Spleen (tissue), 11 donors: ENCODE measurements at regions not wholly inside any gene's neighbourhood (a gene's known extent, or its start where the extent isn't known, plus 50 kb on each side); places are given as distances from the start of the nearest gene placed in this dataset.

Experiments used
- DNase-seq: peaks from one replicate; pipeline ENCODE4 v3.0.0-alpha.2; 2020
- H3K27ac ChIP-seq, 8 donors: fragments of 200-600 bp; sonication (generic) in 7 of 8; 1 replicate in 4 of 8; 2 replicates in 4 of 8; pipeline versions ENCODE4 v1.5.0 to v1.8.0; 2016 to 2021; ENCODE audit warnings: inconsistent platforms in 4 of 8, mild to moderate bottlenecking in 4 of 8, moderate library complexity in 1 of 8
- H3K27me3 ChIP-seq, 7 donors: fragments of 200-600 bp; sonication (generic) in 6 of 7; replicated peaks in 1 of 7; 1 replicate in 4 of 7; 2 replicates in 3 of 7; pipeline versions ENCODE4 v1.5.0 to v1.8.0; 2016 to 2021; ENCODE audit warnings: inconsistent platforms in 3 of 7, mild to moderate bottlenecking in 1 of 7
- H3K36me3 ChIP-seq, 6 donors: fragments of 200-600 bp; sonication (generic) in 5 of 6; 1 replicate in 4 of 6; 2 replicates in 2 of 6; pipeline versions ENCODE4 v1.5.0 to v1.8.0; 2016 to 2021; ENCODE audit warnings: inconsistent platforms in 2 of 6
- H3K4me1 ChIP-seq, 6 donors: fragments of 200-600 bp; sonication (generic) in 5 of 6; 1 replicate in 3 of 6; 2 replicates in 3 of 6; pipeline versions ENCODE4 v1.5.0 to v1.8.0; 2016 to 2021; ENCODE audit warnings: inconsistent platforms in 3 of 6
- H3K4me3 ChIP-seq, 8 donors: fragments of 200-600 bp; sonication (generic) in 7 of 8; 1 replicate in 4 of 8; 2 replicates in 4 of 8; pipeline versions ENCODE4 v1.5.0 to v1.8.0; 2016 to 2021; ENCODE audit warnings: inconsistent platforms in 4 of 8, mild to moderate bottlenecking in 4 of 8, moderate library complexity in 2 of 8
- H3K9me3 ChIP-seq, 8 donors: fragments of 200-600 bp; sonication (generic) in 7 of 8; 1 replicate in 4 of 8; 2 replicates in 4 of 8; pipeline versions ENCODE4 v1.5.0 to v1.8.0; 2016 to 2021; ENCODE audit warnings: inconsistent platforms in 4 of 8
- POLR2A ChIP-seq, 3 donors: fragments of 450-650 bp; IDR thresholded peaks; one replicate each; pipeline ENCODE4 v1.5.1; 2017; ENCODE audit warnings: antibody characterized with exemption in 3 of 3, mild to moderate bottlenecking in 1 of 3
- POLR2AphosphoS5 ChIP-seq, 3 donors: sonication (generic); formaldehyde crosslinking; IDR thresholded peaks; one replicate each; pipeline ENCODE4 v1.5.1; 2017; ENCODE audit warnings: antibody characterized with exemption in 3 of 3
- WGBS, 5 donors: extraction: QIAGEN DNeasy Blood & Tissue Kit in 3 of 5; methylation state at CpG; one replicate each; pipeline versions ENCODE4 v1.1.5 to v1.1.7; 2013 to 2018; 5-methylcytosine and 5-hydroxymethylcytosine counted together
- intact Hi-C: fragments of 100-400 bp; cut with DNase I; formaldehyde crosslinking; loops from one replicate; pipeline ENCODE4 v1.15.0; 2023; ENCODE audit warnings: low total_unique reads
- TF ChIP-seq, protein P1 (sequence below), 11 experiments: fragments of 200-600 bp in 7 of 11; fragments of 450-650 bp in 4 of 11; sonication (generic) in 4 of 11; IDR thresholded peaks in 8 of 11; conservative IDR thresholded peaks in 3 of 11; 1 replicate in 7 of 11; 2 replicates in 4 of 11; pipeline versions ENCODE4 v1.4.0 to v1.8.0; 2016 to 2021; ENCODE audit warnings: antibody characterized with exemption in 11 of 11, inconsistent platforms in 4 of 11, mild to moderate bottlenecking in 1 of 11
- donor health status: healthy with polysubstance abuse.
- donor health status: DM: no; HTN: no; CAD: no; lungs with moderate emphysema.
- donor health status: DM: no; HTN: no; CAD: no.
- donor health status: Bipolar disorder and iron deficiency.
- donor health status: healthy.
- donor health status: DM: no; HTN: no; CAD: no.
- donor health status: DM: yes; HTN: yes; CAD: no.

DNA sequence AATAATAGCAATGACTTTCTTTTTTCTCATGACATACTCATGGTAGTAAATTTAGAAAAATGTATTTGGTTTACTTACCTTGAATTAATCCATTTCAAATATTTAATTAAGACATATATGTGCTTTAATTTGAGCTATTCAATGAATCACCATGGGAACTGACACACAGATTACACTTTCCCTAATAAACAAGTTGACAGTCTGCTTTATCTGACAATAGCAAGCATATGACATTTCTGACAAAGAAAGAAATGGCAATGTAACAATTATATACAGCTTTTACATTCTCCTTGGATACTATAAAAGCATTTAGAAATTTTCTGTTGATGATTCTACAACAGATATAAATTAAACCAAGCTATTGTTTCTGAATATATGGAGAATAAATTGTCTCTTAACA is 382.5 kb downstream of the CYLC2 start:
- TF ChIP-seq, protein P1, sequence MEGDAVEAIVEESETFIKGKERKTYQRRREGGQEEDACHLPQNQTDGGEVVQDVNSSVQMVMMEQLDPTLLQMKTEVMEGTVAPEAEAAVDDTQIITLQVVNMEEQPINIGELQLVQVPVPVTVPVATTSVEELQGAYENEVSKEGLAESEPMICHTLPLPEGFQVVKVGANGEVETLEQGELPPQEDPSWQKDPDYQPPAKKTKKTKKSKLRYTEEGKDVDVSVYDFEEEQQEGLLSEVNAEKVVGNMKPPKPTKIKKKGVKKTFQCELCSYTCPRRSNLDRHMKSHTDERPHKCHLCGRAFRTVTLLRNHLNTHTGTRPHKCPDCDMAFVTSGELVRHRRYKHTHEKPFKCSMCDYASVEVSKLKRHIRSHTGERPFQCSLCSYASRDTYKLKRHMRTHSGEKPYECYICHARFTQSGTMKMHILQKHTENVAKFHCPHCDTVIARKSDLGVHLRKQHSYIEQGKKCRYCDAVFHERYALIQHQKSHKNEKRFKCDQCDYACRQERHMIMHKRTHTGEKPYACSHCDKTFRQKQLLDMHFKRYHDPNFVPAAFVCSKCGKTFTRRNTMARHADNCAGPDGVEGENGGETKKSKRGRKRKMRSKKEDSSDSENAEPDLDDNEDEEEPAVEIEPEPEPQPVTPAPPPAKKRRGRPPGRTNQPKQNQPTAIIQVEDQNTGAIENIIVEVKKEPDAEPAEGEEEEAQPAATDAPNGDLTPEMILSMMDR (IDR thresholded peaks at IDR 0.05 in 8 of 11, conservative IDR thresholded peaks at IDR 0.05 in 3 of 11), result no peak
- TF ChIP-seq POLR2AphosphoS5 (IDR thresholded peaks at IDR 0.05) (no peak), POLR2A (IDR thresholded peaks at IDR 0.05) (no peak)
- H3K27me3 ChIP-seq, result no peaks in the 10 kb centered on the region
- no peak for DNase-seq
- H3K4me3 ChIP-seq, result no peak overlapping the region
- H3K4me1 ChIP-seq, result no peaks in the 10 kb centered on the region
- no peaks in the 10 kb centered on the region for H3K36me3 ChIP-seq
- H3K27ac ChIP-seq, result no peak overlapping the region
- intact Hi-C loops, result no loop called here
- H3K9me3 ChIP-seq, result peaks cover 0 to 4% (median 0%) of the 10 kb centered on the region in 8 donors

GRCh38 chr9:103397868-103398600 is 402.9 kb downstream of the CYLC2 start:
- TF ChIP-seq, protein P1 (IDR thresholded peaks at IDR 0.05 in 8 of 11, conservative IDR thresholded peaks at IDR 0.05 in 3 of 11), result peak in 7 of 11 experiments; percentile 30 to 49 (median 47)
- TF ChIP-seq POLR2A (IDR thresholded peaks at IDR 0.05), result no peak
- no peak for TF ChIP-seq POLR2AphosphoS5 (IDR thresholded peaks at IDR 0.05)
- intact Hi-C loops, result no loop called here
- WGBS, 5 donors, result 46 to 51% (median 46%) methylated on average over 5 of the region's 5 CpGs
- H3K9me3 ChIP-seq, result no peaks in the 10 kb centered on the region
- H3K36me3 ChIP-seq, result no peaks in the 10 kb centered on the region
- no peaks in the 10 kb centered on the region for H3K4me1 ChIP-seq
- no peak overlapping the region for H3K4me3 ChIP-seq
- no peak for DNase-seq
- H3K27ac ChIP-seq, result no peak overlapping the region
- H3K27me3 ChIP-seq, result no peaks in the 10 kb centered on the region

DNA sequence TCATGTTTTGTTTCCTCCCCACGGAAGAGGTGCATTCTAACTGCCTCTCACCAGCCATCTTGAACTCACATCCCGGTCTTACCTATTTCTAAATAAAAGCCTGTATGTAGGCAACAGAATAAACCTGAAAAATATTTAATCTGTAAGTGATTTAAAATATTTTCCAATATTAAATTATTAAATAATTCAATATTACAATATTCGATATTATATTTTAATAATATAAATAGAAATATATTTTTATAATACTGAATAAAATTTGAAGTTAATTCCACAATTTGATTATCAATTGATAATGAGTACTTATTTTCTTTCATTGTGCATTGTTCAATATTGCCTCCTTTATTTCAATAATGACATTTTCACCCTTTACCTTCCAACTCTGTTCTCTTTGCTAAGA is 404.4 kb downstream of the CYLC2 start:
- no peak for DNase-seq
- intact Hi-C loops, result no loop called here
- Histone ChIP-seq H3K27ac (no peak overlapping the region), H3K9me3 (no peaks in the 10 kb centered on the region), H3K27me3 (no peaks in the 10 kb centered on the region), H3K36me3 (no peaks in the 10 kb centered on the region), H3K4me1 (no peaks in the 10 kb centered on the region), H3K4me3 (no peak overlapping the region)
- 83 to 95% (median 85%) methylated on average over 3 of the region's 3 CpGs for WGBS, 5 donors
- TF ChIP-seq, protein P1 (IDR thresholded peaks at IDR 0.05 in 8 of 11, conservative IDR thresholded peaks at IDR 0.05 in 3 of 11), result no peak
- no peak for TF ChIP-seq POLR2A (IDR thresholded peaks at IDR 0.05)
- no peak for TF ChIP-seq POLR2AphosphoS5 (IDR thresholded peaks at IDR 0.05)

GRCh38 chr9:103407260-103407659 is 412.1 kb downstream of the CYLC2 start:
- H3K36me3 ChIP-seq, result no peaks in the 10 kb centered on the region
- no peaks in the 10 kb centered on the region for H3K27me3 ChIP-seq
- DNase-seq, result no peak
- H3K9me3 ChIP-seq, result no peaks in the 10 kb centered on the region
- no peaks in the 10 kb centered on the region for H3K4me1 ChIP-seq
- intact Hi-C loops, result no loop called here
- H3K27ac ChIP-seq, result no peak overlapping the region
- H3K4me3 ChIP-seq, result no peak overlapping the region
- WGBS, 5 donors, result 79 to 100% (median 83%) methylated on average over 1 of the region's 1 CpG
- TF ChIP-seq POLR2A (IDR thresholded peaks at IDR 0.05) (no peak), POLR2AphosphoS5 (IDR thresholded peaks at IDR 0.05) (no peak)
- TF ChIP-seq, protein P1 (IDR thresholded peaks at IDR 0.05 in 8 of 11, conservative IDR thresholded peaks at IDR 0.05 in 3 of 11), result no peak
